ENCODE measurements at regions not wholly inside any gene's neighbourhood (a gene's known extent, or its start where the extent isn't known, plus 50 kb on each side); places are given as distances from the start of the nearest gene placed in this dataset.

DNA sequence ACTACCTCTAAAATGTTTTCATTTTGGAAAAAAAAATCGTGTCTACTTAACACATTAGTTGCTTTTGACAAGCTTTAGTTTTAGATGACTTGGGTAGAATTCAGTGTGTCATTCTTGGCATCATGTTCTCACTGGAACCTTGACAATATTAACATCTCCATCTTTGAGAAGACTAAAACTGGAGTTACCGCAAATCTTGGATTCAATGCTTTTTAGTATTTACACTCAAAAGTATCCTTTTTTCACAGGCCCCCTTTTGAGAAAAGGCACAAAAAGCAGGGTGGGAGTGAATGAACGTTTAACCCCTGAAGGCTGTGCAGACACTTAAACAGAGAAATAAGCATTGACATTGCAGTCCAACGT, 549.1 kb downstream of the CSNK1G3 start (continued):
- TF ChIP-seq, protein P1, sequence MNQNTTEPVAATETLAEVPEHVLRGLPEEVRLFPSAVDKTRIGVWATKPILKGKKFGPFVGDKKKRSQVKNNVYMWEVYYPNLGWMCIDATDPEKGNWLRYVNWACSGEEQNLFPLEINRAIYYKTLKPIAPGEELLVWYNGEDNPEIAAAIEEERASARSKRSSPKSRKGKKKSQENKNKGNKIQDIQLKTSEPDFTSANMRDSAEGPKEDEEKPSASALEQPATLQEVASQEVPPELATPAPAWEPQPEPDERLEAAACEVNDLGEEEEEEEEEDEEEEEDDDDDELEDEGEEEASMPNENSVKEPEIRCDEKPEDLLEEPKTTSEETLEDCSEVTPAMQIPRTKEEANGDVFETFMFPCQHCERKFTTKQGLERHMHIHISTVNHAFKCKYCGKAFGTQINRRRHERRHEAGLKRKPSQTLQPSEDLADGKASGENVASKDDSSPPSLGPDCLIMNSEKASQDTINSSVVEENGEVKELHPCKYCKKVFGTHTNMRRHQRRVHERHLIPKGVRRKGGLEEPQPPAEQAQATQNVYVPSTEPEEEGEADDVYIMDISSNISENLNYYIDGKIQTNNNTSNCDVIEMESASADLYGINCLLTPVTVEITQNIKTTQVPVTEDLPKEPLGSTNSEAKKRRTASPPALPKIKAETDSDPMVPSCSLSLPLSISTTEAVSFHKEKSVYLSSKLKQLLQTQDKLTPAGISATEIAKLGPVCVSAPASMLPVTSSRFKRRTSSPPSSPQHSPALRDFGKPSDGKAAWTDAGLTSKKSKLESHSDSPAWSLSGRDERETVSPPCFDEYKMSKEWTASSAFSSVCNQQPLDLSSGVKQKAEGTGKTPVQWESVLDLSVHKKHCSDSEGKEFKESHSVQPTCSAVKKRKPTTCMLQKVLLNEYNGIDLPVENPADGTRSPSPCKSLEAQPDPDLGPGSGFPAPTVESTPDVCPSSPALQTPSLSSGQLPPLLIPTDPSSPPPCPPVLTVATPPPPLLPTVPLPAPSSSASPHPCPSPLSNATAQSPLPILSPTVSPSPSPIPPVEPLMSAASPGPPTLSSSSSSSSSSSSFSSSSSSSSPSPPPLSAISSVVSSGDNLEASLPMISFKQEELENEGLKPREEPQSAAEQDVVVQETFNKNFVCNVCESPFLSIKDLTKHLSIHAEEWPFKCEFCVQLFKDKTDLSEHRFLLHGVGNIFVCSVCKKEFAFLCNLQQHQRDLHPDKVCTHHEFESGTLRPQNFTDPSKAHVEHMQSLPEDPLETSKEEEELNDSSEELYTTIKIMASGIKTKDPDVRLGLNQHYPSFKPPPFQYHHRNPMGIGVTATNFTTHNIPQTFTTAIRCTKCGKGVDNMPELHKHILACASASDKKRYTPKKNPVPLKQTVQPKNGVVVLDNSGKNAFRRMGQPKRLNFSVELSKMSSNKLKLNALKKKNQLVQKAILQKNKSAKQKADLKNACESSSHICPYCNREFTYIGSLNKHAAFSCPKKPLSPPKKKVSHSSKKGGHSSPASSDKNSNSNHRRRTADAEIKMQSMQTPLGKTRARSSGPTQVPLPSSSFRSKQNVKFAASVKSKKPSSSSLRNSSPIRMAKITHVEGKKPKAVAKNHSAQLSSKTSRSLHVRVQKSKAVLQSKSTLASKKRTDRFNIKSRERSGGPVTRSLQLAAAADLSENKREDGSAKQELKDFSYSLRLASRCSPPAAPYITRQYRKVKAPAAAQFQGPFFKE (tag by site-specific recombination; IDR thresholded peaks at IDR 0.05; ENCODE audit: borderline replicate concordance) = no peak
- no peak for TF ChIP-seq TRIM28 (IDR thresholded peaks at IDR 0.05; ENCODE audit: borderline replicate concordance, low read length)
- TF ChIP-seq SCRT2 (tag by site-specific recombination; IDR thresholded peaks at IDR 0.05) = no peak
- no peak for TF ChIP-seq ZSCAN23 (tag by site-specific recombination; IDR thresholded peaks at IDR 0.05)
- no peak for TF ChIP-seq HOXA7 (CRISPR knock-in tag; IDR thresholded peaks at IDR 0.05; ENCODE audit: borderline replicate concordance)
- no peak for TF ChIP-seq ZNF132 (tag by site-specific recombination; IDR thresholded peaks at IDR 0.05; ENCODE audit: borderline replicate concordance)
- TF ChIP-seq ZEB2 (tag by site-specific recombination; IDR thresholded peaks at IDR 0.05) = no peak
- TF ChIP-seq ZNF664 (tag by site-specific recombination; IDR thresholded peaks at IDR 0.05) = no peak
- TF ChIP-seq ZNF175 (tag by site-specific recombination; IDR thresholded peaks at IDR 0.05) = no peak

DNA sequence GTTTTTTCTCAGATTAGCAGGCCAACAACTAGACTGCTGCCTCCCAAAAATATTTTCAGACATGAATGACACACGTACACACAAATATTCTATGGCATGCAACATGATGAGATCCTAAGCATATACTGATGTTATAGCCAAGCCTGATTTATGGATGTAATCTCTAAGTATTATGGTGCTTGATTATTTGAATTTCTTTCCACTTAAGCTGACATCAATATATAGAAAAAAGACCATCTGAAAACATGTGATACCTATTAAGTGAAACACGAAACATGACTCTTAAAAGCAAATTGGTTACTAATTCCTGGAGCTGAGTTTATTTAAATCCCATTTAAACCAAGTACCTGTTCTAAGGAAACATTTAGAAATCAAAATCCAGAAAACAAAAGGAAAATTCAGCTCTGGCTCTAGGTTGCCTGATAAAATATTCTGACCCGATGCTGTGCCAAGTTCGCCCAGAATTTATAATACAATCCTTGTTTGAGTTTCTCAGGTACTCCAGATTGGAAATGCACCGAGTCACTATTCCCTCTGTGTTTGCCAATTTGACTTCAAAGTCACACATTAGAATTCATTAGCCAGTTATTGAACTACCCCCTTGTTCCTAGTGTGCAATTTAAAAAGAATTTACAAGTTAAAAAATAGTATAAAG, 548.6 kb downstream of the CSNK1G3 start:
- Histone ChIP-seq H3K9me3 (ENCODE audit: control insufficient read depth, insufficient read depth, low read depth, low read length) (no peaks in the 10 kb centered on the region), H3K36me3 (ENCODE audit: control insufficient read depth in 2 of 2, insufficient read depth in 1 of 2, low read length in 2 of 2) (no peaks in the 10 kb centered on the region), H3K4me3 (ENCODE audit: low read depth, low read length) (no peak overlapping the region), H3K4me1 (ENCODE audit: control insufficient read depth, insufficient read depth, low read length) (peaks cover 31% of the 10 kb centered on the region), H3K27ac (ENCODE audit: extremely low read depth, low read depth, low read length) (no peak overlapping the region)
- ChIA-PET POLR2A (no interaction called here), CTCF (interaction anchor here (0.5 kb wide), 1 partner anchor 15 kb away, joined by 3 read pairs; no protein-coding TSS in a partner anchor)
- TF ChIP-seq ZNF366 (tag by site-specific recombination; conservative IDR thresholded peaks at IDR 0.05) (peak; percentile 73), ZNF248 (tag by site-specific recombination; IDR thresholded peaks at IDR 0.05) (no peak), ZNF701 (tag by site-specific recombination; IDR thresholded peaks at IDR 0.05) (no peak), ZNF324 (tag by site-specific recombination; IDR thresholded peaks at IDR 0.05) (no peak), FEZF1 (tag by site-specific recombination; IDR thresholded peaks at IDR 0.05) (peak; percentile 55), ZNF514 (tag by site-specific recombination; IDR thresholded peaks at IDR 0.05) (no peak)
- TF ChIP-seq, protein P2, sequence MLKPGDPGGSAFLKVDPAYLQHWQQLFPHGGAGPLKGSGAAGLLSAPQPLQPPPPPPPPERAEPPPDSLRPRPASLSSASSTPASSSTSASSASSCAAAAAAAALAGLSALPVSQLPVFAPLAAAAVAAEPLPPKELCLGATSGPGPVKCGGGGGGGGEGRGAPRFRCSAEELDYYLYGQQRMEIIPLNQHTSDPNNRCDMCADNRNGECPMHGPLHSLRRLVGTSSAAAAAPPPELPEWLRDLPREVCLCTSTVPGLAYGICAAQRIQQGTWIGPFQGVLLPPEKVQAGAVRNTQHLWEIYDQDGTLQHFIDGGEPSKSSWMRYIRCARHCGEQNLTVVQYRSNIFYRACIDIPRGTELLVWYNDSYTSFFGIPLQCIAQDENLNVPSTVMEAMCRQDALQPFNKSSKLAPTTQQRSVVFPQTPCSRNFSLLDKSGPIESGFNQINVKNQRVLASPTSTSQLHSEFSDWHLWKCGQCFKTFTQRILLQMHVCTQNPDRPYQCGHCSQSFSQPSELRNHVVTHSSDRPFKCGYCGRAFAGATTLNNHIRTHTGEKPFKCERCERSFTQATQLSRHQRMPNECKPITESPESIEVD (tag by site-specific recombination; IDR thresholded peaks at IDR 0.05) = peak; percentile 33

DNA sequence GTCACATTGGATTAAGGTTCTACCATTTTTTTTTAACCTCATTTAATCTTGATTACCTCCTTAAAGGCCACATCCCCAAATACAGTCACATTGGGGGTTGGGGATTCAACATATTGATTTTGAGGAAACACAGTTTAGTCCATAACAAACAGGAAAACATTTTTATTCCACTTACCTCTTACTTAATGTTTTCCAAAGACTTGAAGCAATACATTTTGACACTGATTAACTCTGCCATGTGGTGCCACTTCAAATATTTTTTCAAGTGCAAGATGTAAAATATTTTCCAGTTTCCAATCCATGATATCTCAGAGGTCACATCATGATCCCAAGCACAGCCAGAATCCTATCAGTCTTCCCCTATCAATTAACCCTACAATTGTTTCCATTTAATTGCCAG, 548.0 kb downstream of the CSNK1G3 start:
- ChIA-PET POLR2A (no interaction called here), CTCF (no interaction called here)
- Histone ChIP-seq H3K27ac (ENCODE audit: extremely low read depth, low read depth, low read length) (no peak overlapping the region), H3K9me3 (ENCODE audit: control insufficient read depth, insufficient read depth, low read depth, low read length) (no peaks in the 10 kb centered on the region), H3K36me3 (ENCODE audit: control insufficient read depth in 2 of 2, insufficient read depth in 1 of 2, low read length in 2 of 2) (no peaks in the 10 kb centered on the region), H3K4me3 (ENCODE audit: low read depth, low read length) (no peak overlapping the region), H3K4me1 (ENCODE audit: control insufficient read depth, insufficient read depth, low read length) (peaks cover 31% of the 10 kb centered on the region)
- TF ChIP-seq SP3 (tag by site-specific recombination; IDR thresholded peaks at IDR 0.05) (no peak), ZNF529 (tag by site-specific recombination; IDR thresholded peaks at IDR 0.05; ENCODE audit: insufficient replicate concordance) (no peak), ZFP3 (tag by site-specific recombination; IDR thresholded peaks at IDR 0.05; ENCODE audit: low read depth) (no peak), MZF1 (tag by site-specific recombination; IDR thresholded peaks at IDR 0.05; ENCODE audit: borderline replicate concordance) (0 out of 2 replicates have a peak, but pooled peaks have one; percentile 48), ZNF19 (tag by site-specific recombination; IDR thresholded peaks at IDR 0.05; ENCODE audit: low read depth) (no peak), ZSCAN16 (tag by site-specific recombination; IDR thresholded peaks at IDR 0.05) (no peak), ZNF501 (tag by site-specific recombination; IDR thresholded peaks at IDR 0.05) (no peak)

Measured in HEK293 (cell line).